Spleen (tissue), 11 donors: ENCODE measurements at regions not wholly inside any gene's neighbourhood (a gene's known extent, or its start where the extent isn't known, plus 50 kb on each side); places are given as distances from the start of the nearest gene placed in this dataset.

ENCODE experiments used
- DNase-seq: peaks from one replicate; pipeline ENCODE4 v3.0.0-alpha.2; 2020
- H3K27ac ChIP-seq, 8 donors: fragments of 200-600 bp; sonication (generic) in 7 of 8; 1 replicate in 4 of 8; 2 replicates in 4 of 8; pipeline versions ENCODE4 v1.5.0 to v1.8.0; 2016 to 2021; ENCODE audit warnings: inconsistent platforms in 4 of 8, mild to moderate bottlenecking in 4 of 8, moderate library complexity in 1 of 8
- H3K27me3 ChIP-seq, 7 donors: fragments of 200-600 bp; sonication (generic) in 6 of 7; replicated peaks in 1 of 7; 1 replicate in 4 of 7; 2 replicates in 3 of 7; pipeline versions ENCODE4 v1.5.0 to v1.8.0; 2016 to 2021; ENCODE audit warnings: inconsistent platforms in 3 of 7, mild to moderate bottlenecking in 1 of 7
- H3K36me3 ChIP-seq, 6 donors: fragments of 200-600 bp; sonication (generic) in 5 of 6; 1 replicate in 4 of 6; 2 replicates in 2 of 6; pipeline versions ENCODE4 v1.5.0 to v1.8.0; 2016 to 2021; ENCODE audit warnings: inconsistent platforms in 2 of 6
- H3K4me1 ChIP-seq, 6 donors: fragments of 200-600 bp; sonication (generic) in 5 of 6; 1 replicate in 3 of 6; 2 replicates in 3 of 6; pipeline versions ENCODE4 v1.5.0 to v1.8.0; 2016 to 2021; ENCODE audit warnings: inconsistent platforms in 3 of 6
- H3K4me3 ChIP-seq, 8 donors: fragments of 200-600 bp; sonication (generic) in 7 of 8; 1 replicate in 4 of 8; 2 replicates in 4 of 8; pipeline versions ENCODE4 v1.5.0 to v1.8.0; 2016 to 2021; ENCODE audit warnings: inconsistent platforms in 4 of 8, mild to moderate bottlenecking in 4 of 8, moderate library complexity in 2 of 8
- H3K9me3 ChIP-seq, 8 donors: fragments of 200-600 bp; sonication (generic) in 7 of 8; 1 replicate in 4 of 8; 2 replicates in 4 of 8; pipeline versions ENCODE4 v1.5.0 to v1.8.0; 2016 to 2021; ENCODE audit warnings: inconsistent platforms in 4 of 8
- POLR2A ChIP-seq, 3 donors: fragments of 450-650 bp; IDR thresholded peaks; one replicate each; pipeline ENCODE4 v1.5.1; 2017; ENCODE audit warnings: antibody characterized with exemption in 3 of 3, mild to moderate bottlenecking in 1 of 3
- POLR2AphosphoS5 ChIP-seq, 3 donors: sonication (generic); formaldehyde crosslinking; IDR thresholded peaks; one replicate each; pipeline ENCODE4 v1.5.1; 2017; ENCODE audit warnings: antibody characterized with exemption in 3 of 3
- WGBS, 5 donors: extraction: QIAGEN DNeasy Blood & Tissue Kit in 3 of 5; methylation state at CpG; one replicate each; pipeline versions ENCODE4 v1.1.5 to v1.1.7; 2013 to 2018; 5-methylcytosine and 5-hydroxymethylcytosine counted together
- intact Hi-C: fragments of 100-400 bp; cut with DNase I; formaldehyde crosslinking; loops from one replicate; pipeline ENCODE4 v1.15.0; 2023; ENCODE audit warnings: low total_unique reads
- TF ChIP-seq, protein P1 (sequence below), 11 experiments: fragments of 200-600 bp in 7 of 11; fragments of 450-650 bp in 4 of 11; sonication (generic) in 4 of 11; IDR thresholded peaks in 8 of 11; conservative IDR thresholded peaks in 3 of 11; 1 replicate in 7 of 11; 2 replicates in 4 of 11; pipeline versions ENCODE4 v1.4.0 to v1.8.0; 2016 to 2021; ENCODE audit warnings: antibody characterized with exemption in 11 of 11, inconsistent platforms in 4 of 11, mild to moderate bottlenecking in 1 of 11
- donor health status: healthy with polysubstance abuse.
- donor health status: DM: no; HTN: no; CAD: no; lungs with moderate emphysema.
- donor health status: DM: no; HTN: no; CAD: no.
- donor health status: Bipolar disorder and iron deficiency.
- donor health status: healthy.
- donor health status: DM: no; HTN: no; CAD: no.
- donor health status: DM: yes; HTN: yes; CAD: no.

DNA sequence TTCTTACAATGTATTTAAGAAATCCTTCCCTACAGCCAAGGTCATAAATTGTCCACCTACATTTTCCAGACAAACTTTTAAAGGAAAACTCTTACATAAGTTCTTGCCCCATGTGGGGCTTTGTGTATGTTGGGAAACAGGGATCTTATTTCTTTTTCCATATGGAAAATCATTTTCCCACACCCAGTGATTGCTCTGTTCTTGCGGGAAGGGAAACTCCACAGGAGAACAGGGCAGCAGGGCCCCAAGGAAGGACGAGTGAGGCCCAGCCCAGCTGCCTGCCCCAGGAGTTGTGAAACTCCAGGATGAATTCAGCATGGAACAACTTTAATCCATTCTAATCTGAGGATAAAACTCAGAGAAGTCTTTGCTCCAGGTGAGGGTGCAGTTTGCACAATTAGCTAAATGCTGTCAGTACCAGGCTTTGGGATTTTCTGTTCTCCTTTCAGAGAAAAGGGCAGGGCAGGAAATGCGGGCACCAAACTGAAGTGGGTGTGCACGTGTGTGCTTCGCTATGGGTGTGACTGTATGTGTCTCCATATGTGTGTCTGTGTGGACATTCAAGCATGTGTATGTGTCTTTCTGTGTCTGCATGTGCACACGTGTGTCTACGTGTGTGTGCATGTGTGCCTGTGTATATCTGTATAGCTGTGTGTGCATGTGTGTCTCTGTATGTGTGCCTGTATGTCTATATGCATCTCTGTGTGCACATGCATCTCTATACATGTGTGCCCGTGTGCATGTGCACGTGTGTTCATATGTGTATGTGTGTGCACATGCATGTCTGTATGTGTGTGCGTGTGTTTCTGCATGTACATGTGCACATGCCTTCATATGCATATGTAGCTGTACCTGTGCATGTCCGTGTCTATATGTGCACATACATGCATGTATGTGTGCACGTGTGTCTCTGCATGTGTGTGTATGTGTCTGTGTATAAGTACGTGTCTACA is 102.0 kb upstream of the FAM20C start:
- WGBS, 5 donors = 66 to 83% (median 76%) methylated on average over 13 of the region's 13 CpGs
- DNase-seq = no peak
- intact Hi-C loops = no loop called here

DNA sequence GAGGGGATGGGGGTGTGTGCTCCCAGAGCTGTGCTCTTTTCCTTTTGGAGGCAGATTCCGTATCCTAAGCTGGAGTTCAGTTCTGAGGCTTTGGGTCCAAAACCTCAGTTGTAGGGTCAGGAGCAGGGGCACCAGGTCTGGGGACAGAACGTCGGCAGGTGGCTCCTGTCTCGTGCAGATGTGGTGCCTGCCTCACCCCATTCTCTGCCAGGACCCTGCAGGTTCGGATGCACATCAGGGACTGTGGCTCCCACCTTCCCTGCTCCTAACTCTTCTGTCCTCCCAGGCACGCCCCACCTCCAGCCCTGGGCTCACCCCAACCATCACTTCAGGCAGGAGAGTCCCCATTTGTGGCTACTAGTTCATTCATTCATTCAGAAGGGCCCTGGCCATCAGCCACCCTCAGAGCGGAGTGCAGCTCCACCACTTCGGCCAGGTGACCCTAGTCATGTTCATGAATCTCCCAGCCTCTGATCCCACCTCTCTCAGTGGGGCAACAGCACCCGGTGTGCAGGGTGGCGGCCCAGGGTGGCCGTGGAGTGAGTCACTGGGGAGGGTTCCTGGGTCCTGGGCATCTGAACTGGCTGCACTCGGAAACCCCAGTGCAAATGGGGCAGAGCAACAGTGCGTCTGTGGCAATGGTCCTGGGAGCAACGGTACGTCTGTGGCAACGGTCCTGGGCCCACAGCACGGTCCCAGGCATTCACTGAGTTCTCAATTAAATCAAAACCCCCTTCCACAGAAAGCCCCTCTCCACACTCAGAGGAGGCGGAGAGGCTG is 100.8 kb upstream of the FAM20C start:
- Histone ChIP-seq H3K27me3 (no peaks in the 10 kb centered on the region), H3K27ac (no peak overlapping the region), H3K36me3 (no peaks in the 10 kb centered on the region), H3K9me3 (no peaks in the 10 kb centered on the region), H3K4me1 (peaks cover 0 to 22% (median 3%) of the 10 kb centered on the region in 6 donors), H3K4me3 (no peak overlapping the region)
- DNase-seq = no peak
- TF ChIP-seq POLR2A (IDR thresholded peaks at IDR 0.05) = no peak
- TF ChIP-seq POLR2AphosphoS5 (IDR thresholded peaks at IDR 0.05) = no peak
- TF ChIP-seq, protein P1, sequence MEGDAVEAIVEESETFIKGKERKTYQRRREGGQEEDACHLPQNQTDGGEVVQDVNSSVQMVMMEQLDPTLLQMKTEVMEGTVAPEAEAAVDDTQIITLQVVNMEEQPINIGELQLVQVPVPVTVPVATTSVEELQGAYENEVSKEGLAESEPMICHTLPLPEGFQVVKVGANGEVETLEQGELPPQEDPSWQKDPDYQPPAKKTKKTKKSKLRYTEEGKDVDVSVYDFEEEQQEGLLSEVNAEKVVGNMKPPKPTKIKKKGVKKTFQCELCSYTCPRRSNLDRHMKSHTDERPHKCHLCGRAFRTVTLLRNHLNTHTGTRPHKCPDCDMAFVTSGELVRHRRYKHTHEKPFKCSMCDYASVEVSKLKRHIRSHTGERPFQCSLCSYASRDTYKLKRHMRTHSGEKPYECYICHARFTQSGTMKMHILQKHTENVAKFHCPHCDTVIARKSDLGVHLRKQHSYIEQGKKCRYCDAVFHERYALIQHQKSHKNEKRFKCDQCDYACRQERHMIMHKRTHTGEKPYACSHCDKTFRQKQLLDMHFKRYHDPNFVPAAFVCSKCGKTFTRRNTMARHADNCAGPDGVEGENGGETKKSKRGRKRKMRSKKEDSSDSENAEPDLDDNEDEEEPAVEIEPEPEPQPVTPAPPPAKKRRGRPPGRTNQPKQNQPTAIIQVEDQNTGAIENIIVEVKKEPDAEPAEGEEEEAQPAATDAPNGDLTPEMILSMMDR (IDR thresholded peaks at IDR 0.05 in 8 of 11, conservative IDR thresholded peaks at IDR 0.05 in 3 of 11) = no peak
- intact Hi-C loops = no loop called here
- 78 to 91% (median 82%) methylated on average over 14 to 18 of the region's 18 CpGs for WGBS, 5 donors

More for the DNA sequence above, 102.0 kb upstream of the FAM20C start:
- H3K36me3 ChIP-seq = no peaks in the 10 kb centered on the region
- TF ChIP-seq, protein P1 (IDR thresholded peaks at IDR 0.05 in 8 of 11, conservative IDR thresholded peaks at IDR 0.05 in 3 of 11) = no peak
- no peak for TF ChIP-seq POLR2A (IDR thresholded peaks at IDR 0.05)
- TF ChIP-seq POLR2AphosphoS5 (IDR thresholded peaks at IDR 0.05) = no peak
- H3K27me3 ChIP-seq = no peaks in the 10 kb centered on the region
- no peaks in the 10 kb centered on the region for H3K9me3 ChIP-seq
- H3K4me3 ChIP-seq = no peak overlapping the region
- H3K4me1 ChIP-seq = peaks cover 0 to 22% (median 3%) of the 10 kb centered on the region in 6 donors
- no peak overlapping the region for H3K27ac ChIP-seq

DNA sequence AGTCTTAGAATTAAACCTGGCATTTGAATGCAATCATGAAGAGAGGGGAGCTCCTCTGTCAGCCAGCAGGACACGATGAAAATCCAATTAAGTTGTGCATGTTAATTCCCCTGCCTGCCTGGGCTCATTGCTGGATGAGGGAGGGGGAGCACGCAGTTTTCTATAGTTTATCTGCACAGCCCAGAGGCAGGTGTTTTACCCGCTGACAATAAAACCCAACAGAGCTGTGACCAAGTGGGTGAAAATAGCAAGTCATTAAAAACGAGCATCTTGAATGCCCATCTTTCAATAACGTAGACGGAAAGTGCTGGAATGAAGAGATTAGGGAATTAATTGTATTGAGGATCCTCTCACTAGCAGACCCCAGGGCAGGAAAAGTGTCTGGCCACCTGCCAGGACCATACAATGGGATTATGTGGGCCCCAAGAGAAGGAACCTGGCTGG is 100.1 kb upstream of the FAM20C start:
- peaks cover 0 to 6% (median 0%) of the 10 kb centered on the region in 8 donors for H3K9me3 ChIP-seq
- no peak for DNase-seq
- H3K36me3 ChIP-seq = no peaks in the 10 kb centered on the region
- no peak overlapping the region for H3K4me3 ChIP-seq
- WGBS, 5 donors = 69 to 81% (median 79%) methylated on average over 6 of the region's 6 CpGs
- H3K27me3 ChIP-seq = no peaks in the 10 kb centered on the region
- H3K4me1 ChIP-seq = peaks cover 0 to 22% (median 3%) of the 10 kb centered on the region in 6 donors
- no peak overlapping the region for H3K27ac ChIP-seq
- intact Hi-C loops = no loop called here
- TF ChIP-seq POLR2A (IDR thresholded peaks at IDR 0.05) (no peak), POLR2AphosphoS5 (IDR thresholded peaks at IDR 0.05) (no peak)
- TF ChIP-seq, protein P1 (IDR thresholded peaks at IDR 0.05 in 8 of 11, conservative IDR thresholded peaks at IDR 0.05 in 3 of 11) = no peak
